ENCODE measurements at regions not wholly inside any gene's neighbourhood (a gene's known extent, or its start where the extent isn't known, plus 50 kb on each side); places are given as distances from the start of the nearest gene placed in this dataset.

GRCh38 chr16:86777381-86777946 is 199.1 kb downstream of the FOXL1 start:
- DNase-seq: no peak

GRCh38 chr16:86778108-86778745 is 199.9 kb downstream of the FOXL1 start:
- DNase-seq: no peak

DNA sequence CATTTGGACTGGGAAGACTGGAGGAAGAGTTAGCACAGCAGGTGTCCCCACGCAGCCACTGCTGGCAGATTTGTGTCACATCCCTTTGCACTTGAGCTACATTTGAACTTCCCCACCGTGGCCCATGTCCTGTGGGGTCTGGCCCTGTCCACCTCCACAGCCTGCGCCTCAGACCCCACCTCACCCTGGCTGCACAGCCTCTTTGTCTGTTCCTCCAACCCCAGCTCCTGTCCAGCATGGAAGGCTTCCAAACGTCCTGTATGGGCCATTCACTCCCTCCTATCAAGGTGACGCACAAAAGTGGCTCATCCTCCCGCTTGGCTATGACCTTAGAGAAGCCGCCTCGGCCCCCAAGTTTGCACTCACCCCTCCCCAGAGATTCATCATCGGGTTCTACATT is 200.6 kb downstream of the FOXL1 start:
- DNase-seq: no peak

DNA sequence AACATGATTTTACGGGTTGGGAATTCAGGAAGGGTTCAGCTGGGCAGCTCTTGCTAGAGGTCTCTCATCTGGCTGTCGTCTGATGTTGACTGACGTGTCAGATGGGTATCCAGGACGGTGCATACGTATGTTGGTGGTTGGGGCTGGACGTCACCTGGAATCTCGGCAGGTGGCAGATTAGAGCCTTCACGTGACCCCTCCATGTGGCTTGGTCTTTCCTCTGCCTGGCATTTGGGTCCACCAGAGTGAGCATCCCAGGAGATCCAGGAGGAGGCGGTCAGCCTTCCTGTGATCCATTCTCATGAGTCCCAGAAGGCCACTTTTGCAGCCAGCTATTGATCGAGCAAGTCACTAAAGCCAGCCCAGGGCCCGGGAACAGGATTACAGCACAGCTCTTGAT is 202.7 kb downstream of the FOXL1 start:
- DNase-seq: no peak

GRCh38 chr16:86783636-86784626 is 205.6 kb downstream of the FOXL1 start:
- no peak for DNase-seq

DNA sequence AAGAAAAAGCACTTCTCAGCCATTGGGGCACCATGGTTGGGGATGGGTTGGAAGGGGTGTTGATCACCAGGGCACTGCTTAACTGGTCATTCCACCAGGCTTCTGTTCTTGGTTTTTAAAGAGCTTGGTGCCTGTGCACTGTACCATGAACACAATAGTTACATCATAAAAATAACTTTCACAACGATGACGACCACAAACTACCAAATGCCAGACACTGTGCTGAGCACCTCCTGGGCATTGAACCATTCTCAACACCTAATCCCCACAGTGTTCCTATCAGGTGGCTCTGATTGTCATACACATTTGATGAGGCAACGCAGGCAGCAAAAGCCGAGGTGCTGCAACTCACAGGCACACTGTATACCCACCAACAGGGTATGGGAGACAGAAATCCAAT is 208.0 kb downstream of the FOXL1 start:
- DNase-seq: no peak

DNA sequence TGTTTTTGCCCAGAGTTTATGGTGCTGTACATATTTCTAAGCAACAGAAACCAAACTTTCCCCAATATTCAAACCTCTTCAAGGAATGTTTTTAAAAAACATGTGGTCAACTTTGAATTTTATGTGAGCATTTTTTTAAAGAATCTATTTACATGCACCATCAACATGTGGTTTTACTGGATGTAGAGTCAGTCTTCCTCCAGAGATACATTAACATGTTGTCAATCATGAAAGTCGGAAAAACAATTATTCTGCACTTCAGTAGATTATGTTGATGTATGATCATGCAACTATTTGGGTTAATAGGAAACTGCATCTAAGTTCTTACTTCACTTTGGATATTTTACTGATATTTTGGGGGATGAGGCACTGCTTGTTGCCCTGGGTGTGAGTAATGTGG is 208.6 kb downstream of the FOXL1 start:
- DNase-seq: no peak

DNA sequence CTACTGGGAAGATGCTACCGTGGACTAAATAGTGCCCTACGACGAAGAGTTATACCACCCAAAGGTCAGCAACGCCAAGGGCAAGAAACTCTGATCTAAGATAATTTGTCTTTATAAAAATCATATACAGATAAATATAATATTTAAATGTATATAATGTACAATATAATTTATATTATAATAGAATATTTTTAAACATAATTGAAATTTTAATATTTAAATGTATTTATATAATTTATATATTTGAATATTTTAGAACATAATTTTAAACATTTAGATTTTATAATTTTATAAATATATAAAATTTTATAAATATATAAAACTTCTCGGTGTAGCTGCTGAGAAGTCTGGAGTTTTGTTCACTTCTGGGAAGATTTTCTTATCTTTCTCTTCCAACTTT is 209.2 kb downstream of the FOXL1 start:
- no peak for DNase-seq

- no peak for DNase-seq
These were observed 211.3 kb downstream of the FOXL1 start for GRCh38 chr16:86789621-86790051.

DNA sequence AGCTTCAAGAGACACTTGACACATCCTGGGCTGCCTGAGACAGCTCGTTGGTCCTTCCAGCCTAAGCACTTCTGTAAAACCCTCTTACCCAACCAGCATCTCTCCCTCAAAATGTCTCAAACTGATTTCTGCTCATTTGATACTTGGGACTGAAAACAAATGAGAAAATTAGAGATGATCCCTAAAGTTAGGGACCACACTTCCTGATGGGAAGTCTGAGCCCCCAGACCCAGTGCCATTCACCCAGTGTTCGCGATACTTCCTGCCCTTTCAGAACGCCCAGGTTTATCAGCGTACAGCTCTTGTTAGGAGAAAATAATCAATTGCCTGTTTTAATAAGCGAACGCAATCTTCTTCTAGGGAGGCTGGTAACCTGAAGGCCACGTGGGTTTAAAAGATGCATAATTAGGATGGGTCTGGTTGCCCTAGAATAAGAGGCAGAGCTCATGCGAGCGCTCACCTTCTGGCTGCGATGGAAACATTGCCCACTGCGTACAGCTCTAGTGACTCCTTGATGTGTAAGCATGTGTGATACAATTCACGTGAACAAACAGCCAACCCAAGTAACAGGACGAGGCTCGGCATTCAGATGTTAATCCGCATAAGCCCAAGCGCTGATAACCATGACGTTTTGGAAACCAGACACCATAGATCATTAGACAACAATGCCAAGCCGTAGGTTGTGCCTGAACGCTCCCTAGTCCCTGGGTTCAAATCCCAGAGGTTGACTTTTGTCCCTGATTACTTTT is 213.1 kb downstream of the FOXL1 start:
- DNase-seq: no peak

- no peak for DNase-seq
These were observed 216.0 kb downstream of the FOXL1 start for GRCh38 chr16:86794216-86794864.

- DNase-seq: no peak
These were observed 219.4 kb downstream of the FOXL1 start for GRCh38 chr16:86797700-86798099.

DNA sequence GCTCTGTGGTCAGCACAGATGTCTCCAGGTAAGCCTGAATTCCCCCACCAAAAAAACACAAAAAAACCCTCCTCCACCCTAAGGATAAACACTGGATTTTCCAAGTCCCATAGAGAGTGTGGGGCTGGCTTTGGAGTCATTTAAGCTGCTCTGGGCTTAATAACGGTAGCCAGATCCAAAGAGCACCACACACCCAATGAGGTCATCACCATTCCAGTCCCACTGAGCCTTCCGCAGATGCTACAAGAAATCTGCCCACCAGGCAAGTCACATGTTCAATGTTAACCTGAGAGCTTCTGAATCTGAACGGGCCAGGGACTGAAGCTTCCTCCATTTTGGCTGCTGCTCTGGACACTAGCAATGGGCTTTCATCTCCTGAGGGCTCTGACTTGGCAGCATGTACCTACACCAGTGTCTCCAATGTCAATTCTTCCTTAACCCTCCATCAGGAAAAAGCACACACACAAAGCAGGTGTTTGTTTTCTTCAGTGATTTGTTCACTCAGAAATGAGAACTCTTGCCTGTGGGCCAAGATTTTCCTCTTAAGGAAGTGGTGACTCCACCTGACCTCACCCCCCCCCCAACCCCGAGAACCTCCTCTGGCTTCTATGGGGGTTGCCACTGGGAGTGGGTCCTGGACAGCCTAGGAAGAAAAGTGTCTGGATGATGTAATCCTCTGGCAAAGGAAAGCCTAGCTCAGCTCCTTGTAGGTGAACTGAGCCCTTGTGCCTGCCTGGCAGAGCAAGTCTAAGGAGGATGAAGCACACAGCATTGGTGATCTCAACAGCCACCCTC is 220.1 kb downstream of the FOXL1 start:
- DNase-seq: no peak

- DNase-seq: no peak
These were observed 221.0 kb downstream of the FOXL1 start for GRCh38 chr16:86799367-86799766.

DNA sequence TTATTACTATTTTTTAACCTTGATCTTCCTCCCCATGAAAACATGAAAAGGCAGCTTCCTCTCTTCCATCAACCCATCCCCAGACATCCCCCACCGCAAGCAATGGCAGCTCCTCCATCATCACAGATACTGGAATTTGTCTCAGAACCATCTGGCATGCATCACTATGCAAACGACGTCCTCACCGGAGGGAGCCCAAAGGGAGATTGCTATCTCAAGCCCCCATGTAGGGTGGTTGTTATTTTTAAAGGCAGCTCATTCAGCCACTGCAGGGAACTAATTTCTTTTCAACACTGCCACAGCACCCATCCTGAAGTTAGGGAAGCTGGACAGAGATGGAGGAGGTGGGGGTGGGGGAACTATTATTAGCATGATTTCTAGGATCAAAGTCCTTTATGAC is 222.5 kb downstream of the FOXL1 start:
- DNase-seq: no peak

- no peak for DNase-seq
These were observed 223.7 kb downstream of the FOXL1 start for GRCh38 chr16:86802013-86802412.

DNA sequence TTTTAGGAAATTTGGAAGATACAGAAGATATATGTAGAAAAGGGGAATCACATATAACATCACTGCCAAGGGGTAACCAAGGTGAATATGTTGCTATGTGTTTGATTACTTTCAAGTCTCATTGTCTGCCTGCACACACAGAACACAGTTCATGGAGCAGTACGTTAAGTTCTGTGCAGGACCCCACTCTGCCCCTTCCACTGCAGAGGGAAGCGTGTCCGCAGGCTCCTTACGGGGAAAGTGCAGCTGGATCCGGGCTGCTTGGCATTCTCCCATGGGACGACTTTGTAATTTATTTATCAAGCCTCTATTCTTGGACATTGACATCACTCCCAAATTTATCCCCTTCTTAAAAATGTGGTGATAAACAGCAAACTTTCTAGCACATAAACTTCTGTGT is 226.8 kb downstream of the FOXL1 start:
- no peak for DNase-seq

DNA sequence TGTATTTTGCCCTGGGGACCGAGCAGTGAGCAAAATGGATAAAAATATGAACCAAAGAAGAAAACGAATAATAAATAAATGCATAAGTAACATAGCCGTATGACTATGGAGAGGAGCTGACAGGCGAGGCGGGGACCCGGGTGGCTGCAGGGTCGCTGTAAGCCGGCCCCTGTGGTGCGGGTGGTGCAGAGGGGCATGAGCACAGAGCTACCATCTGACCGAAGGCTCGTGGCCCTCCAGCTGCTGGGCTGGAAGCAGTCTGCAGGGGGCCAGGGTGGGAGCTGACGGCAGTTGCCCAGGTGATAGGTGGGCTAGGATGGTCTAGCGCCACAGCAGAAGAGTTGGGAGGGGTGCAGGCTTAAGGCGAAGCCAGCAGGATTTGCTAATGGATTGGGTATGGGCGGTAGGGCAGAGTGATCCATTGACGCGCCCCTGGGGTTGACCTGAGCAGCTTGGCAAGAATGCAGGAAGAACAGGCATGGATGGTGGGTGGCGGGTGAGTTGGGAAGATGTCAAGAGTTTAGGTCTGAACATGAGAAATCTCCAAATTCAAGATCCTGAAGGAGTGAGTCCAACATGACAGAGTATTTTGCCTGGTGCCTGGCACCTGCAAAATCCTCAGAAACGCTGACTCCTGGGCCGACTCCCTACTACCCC is 228.0 kb downstream of the FOXL1 start:
- DNase-seq: no peak

- DNase-seq: no peak
These were observed 228.5 kb downstream of the FOXL1 start for GRCh38 chr16:86806838-86807351.

DNA sequence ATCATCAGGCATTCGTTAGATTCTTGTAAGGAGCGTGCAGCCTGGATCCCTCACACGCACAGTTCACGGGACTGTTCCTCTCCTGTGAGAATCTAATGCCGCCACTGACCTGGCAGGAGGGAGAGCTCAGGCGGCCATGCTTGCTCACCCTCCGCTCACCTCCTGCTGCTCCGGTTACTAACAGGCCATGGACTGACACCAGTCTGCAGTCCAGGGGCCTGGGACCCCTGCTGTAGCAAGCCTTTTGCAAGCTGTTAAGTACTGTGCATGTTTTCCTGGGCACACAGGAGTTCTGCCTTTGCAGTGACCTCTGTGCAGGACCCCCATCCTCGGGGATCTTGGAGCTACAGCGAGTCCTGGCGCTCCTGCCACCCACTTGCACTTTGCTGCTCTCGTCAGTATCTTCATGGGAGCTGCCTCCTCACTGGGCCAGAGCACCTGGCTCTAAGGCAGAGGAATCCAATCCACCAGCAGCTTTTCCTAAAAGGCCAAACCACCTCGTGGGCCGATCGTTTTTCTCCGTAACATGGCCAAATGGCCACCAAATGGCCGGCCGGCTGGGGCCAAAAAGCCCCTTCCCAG is 230.6 kb downstream of the FOXL1 start:
- no peak for DNase-seq

Data from GF-D8 (cell line).